Stomach (tissue), 4 donors: ENCODE measurements at regions not wholly inside any gene's neighbourhood (a gene's known extent, or its start where the extent isn't known, plus 50 kb on each side); places are given as distances from the start of the nearest gene placed in this dataset.

Experiments used
- EP300 ChIP-seq: sonication (generic); formaldehyde crosslinking; IDR thresholded peaks from one replicate; pipeline ENCODE4 v1.6.1; 2017; ENCODE audit warnings: antibody characterized with exemption
- POLR2A ChIP-seq, 4 donors: fragments of 450-650 bp; IDR thresholded peaks; one replicate each; pipeline ENCODE4 v1.6.1; 2016; ENCODE audit warnings: antibody characterized with exemption in 4 of 4, control low read depth in 2 of 4, mild to moderate bottlenecking in 1 of 4, moderate library complexity in 1 of 4
- POLR2AphosphoS5 ChIP-seq, 3 donors: sonication (generic); formaldehyde crosslinking; IDR thresholded peaks; one replicate each; pipeline ENCODE4 v1.6.1; 2016; ENCODE audit warnings: antibody characterized with exemption in 3 of 3
- TF ChIP-seq, protein P1 (sequence below), 7 experiments: fragments of 450-650 bp in 4 of 7; fragments of 200-600 bp in 3 of 7; sonication (generic) in 3 of 7; IDR thresholded peaks; one replicate each; pipeline ENCODE4 v1.5.1; 2016 to 2019; ENCODE audit warnings: antibody characterized with exemption in 7 of 7, control low read depth in 2 of 7, mild to moderate bottlenecking in 1 of 7

- no peak for TF ChIP-seq POLR2A (IDR thresholded peaks at IDR 0.05)
- TF ChIP-seq, protein P1, sequence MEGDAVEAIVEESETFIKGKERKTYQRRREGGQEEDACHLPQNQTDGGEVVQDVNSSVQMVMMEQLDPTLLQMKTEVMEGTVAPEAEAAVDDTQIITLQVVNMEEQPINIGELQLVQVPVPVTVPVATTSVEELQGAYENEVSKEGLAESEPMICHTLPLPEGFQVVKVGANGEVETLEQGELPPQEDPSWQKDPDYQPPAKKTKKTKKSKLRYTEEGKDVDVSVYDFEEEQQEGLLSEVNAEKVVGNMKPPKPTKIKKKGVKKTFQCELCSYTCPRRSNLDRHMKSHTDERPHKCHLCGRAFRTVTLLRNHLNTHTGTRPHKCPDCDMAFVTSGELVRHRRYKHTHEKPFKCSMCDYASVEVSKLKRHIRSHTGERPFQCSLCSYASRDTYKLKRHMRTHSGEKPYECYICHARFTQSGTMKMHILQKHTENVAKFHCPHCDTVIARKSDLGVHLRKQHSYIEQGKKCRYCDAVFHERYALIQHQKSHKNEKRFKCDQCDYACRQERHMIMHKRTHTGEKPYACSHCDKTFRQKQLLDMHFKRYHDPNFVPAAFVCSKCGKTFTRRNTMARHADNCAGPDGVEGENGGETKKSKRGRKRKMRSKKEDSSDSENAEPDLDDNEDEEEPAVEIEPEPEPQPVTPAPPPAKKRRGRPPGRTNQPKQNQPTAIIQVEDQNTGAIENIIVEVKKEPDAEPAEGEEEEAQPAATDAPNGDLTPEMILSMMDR (IDR thresholded peaks at IDR 0.05), result no peak
- TF ChIP-seq POLR2AphosphoS5 (IDR thresholded peaks at IDR 0.05), result no peak
- TF ChIP-seq EP300, result no peak
Measured at GRCh38 chr3:147832611-147833010, 423.4 kb downstream of the ZIC1 start.
